ENCODE measurements at regions not wholly inside any gene's neighbourhood (a gene's known extent, or its start where the extent isn't known, plus 50 kb on each side); places are given as distances from the start of the nearest gene placed in this dataset.

GRCh38 chr3:132904-133303 lies 63.7 kb upstream of the CHL1 start:
- TF ChIP-seq USF1 (IDR thresholded peaks at IDR 0.05) (no peak), NFIC (IDR thresholded peaks at IDR 0.05) (no peak), CREB1 (IDR thresholded peaks at IDR 0.05; ENCODE audit: low read depth) (no peak), TCF12 (IDR thresholded peaks at IDR 0.05; ENCODE audit: low read depth) (no peak), EP300 (IDR thresholded peaks at IDR 0.05; ENCODE audit: borderline replicate concordance) (no peak), FOXM1 (IDR thresholded peaks at IDR 0.05; ENCODE audit: borderline replicate concordance, low read depth) (no peak), EGR1 (IDR thresholded peaks at IDR 0.05) (no peak), CEBPB (IDR thresholded peaks at IDR 0.05) (no peak), YY1 (IDR thresholded peaks at IDR 0.05; ENCODE audit: low read depth) (no peak), REST (IDR thresholded peaks at IDR 0.05; ENCODE audit: low read depth) (no peak), ZBTB7A (IDR thresholded peaks at IDR 0.05; ENCODE audit: low read depth) (no peak), TEAD4 (IDR thresholded peaks at IDR 0.05) (no peak)

- TF ChIP-seq NFIC (IDR thresholded peaks at IDR 0.05) (no peak), TCF12 (IDR thresholded peaks at IDR 0.05; ENCODE audit: low read depth) (no peak), CREB1 (IDR thresholded peaks at IDR 0.05; ENCODE audit: low read depth) (no peak), ZBTB7A (IDR thresholded peaks at IDR 0.05; ENCODE audit: low read depth) (no peak), TEAD4 (IDR thresholded peaks at IDR 0.05) (no peak), YY1 (IDR thresholded peaks at IDR 0.05; ENCODE audit: low read depth) (no peak), CEBPB (IDR thresholded peaks at IDR 0.05) (no peak), TAF1 (IDR thresholded peaks at IDR 0.05; ENCODE audit: low read depth) (no peak), MAX (IDR thresholded peaks at IDR 0.05) (no peak), EGR1 (IDR thresholded peaks at IDR 0.05) (no peak), RAD21 (IDR thresholded peaks at IDR 0.05; ENCODE audit: low read depth) (no peak), EP300 (IDR thresholded peaks at IDR 0.05; ENCODE audit: borderline replicate concordance) (no peak)
Measured at GRCh38 chr3:140748-141330, 55.7 kb upstream of the CHL1 start.

Measured in Ishikawa (cell line).